ENCODE measurements at regions not wholly inside any gene's neighbourhood (a gene's known extent, or its start where the extent isn't known, plus 50 kb on each side); places are given as distances from the start of the nearest gene placed in this dataset.

DNA sequence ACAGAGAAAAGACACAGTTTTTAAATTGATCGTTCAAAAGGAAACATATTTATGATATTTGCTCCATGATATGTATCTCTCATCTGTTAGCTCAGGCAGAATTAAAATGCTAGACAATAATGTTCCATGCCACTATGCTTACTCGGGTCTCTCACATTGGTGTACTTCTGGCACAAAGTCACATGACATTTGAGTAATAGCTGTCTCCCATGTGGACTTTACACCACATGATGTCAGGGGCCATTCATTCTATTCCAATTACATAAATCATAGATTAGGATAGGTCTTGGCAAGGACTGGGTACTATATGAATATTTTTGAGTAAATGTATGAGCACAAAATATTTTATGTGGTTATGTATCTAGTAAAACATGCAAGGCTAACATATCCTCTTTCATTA lies 648.4 kb downstream of the PLA2G4A start:
- TF ChIP-seq CTCF (IDR thresholded peaks at IDR 0.05; ENCODE audit: borderline replicate concordance, extremely low read depth, low read length, poor library complexity, severe bottlenecking) (no peak), EZH2 (IDR thresholded peaks at IDR 0.05; ENCODE audit: borderline replicate concordance, low read depth, low read length, severe bottlenecking) (no peak)
